HG03025 (cell line): ENCODE measurements at regions not wholly inside any gene's neighbourhood (a gene's known extent, or its start where the extent isn't known, plus 50 kb on each side); places are given as distances from the start of the nearest gene placed in this dataset.
"Not testable (repeated sequence)": the region's sequence is repeated elsewhere in the genome, so short reads cannot be mapped to it uniquely, and the experiment has no call there.

ENCODE experiments used
- ATAC-seq: cut with Tn5 transposase; IDR thresholded peaks from one replicate; pipeline ENCODE4 v1.9.1; 2021; ENCODE audit warnings: mild to moderate bottlenecking, moderate library complexity; ENCODE audit not compliant: unreplicated experiment, low FRiP score

GRCh38 chr7:152594801-152595200, 81.1 kb downstream of the XRCC2 start:
- ATAC-seq, result no peak

GRCh38 chr7:152591976-152592375, 84.0 kb downstream of the XRCC2 start:
- ATAC-seq, result no peak

- ATAC-seq, result no peak
Observed at GRCh38 chr7:152590481-152590880, 85.5 kb downstream of the XRCC2 start.

GRCh38 chr7:152589821-152590220, 86.1 kb downstream of the XRCC2 start:
- ATAC-seq, result not testable (repeated sequence)

GRCh38 chr7:152588350-152588749, 87.6 kb downstream of the XRCC2 start:
- no peak for ATAC-seq

- no peak for ATAC-seq
Observed at GRCh38 chr7:152587366-152587765, 88.6 kb downstream of the XRCC2 start.

- ATAC-seq, result no peak
Observed at GRCh38 chr7:152583006-152583405, 92.9 kb downstream of the XRCC2 start.

GRCh38 chr7:152579070-152579469, 96.9 kb downstream of the XRCC2 start:
- no peak for ATAC-seq

GRCh38 chr7:152577339-152577738, 98.6 kb downstream of the XRCC2 start:
- ATAC-seq, result no peak

GRCh38 chr7:152574892-152575548, 100.9 kb downstream of the XRCC2 start:
- peak; percentile 75 for ATAC-seq

- ATAC-seq, result not testable (repeated sequence)
Observed at GRCh38 chr7:152573186-152573585, 102.8 kb downstream of the XRCC2 start.

GRCh38 chr7:152572101-152572500, 103.8 kb downstream of the XRCC2 start:
- no peak for ATAC-seq

- ATAC-seq, result no peak
Observed at GRCh38 chr7:152571068-152571467, 104.9 kb downstream of the XRCC2 start.

- no peak for ATAC-seq
Observed at GRCh38 chr7:152568972-152569371, 107.0 kb downstream of the XRCC2 start.

- ATAC-seq, result no peak
Observed at GRCh38 chr7:152565731-152566130, 110.2 kb downstream of the XRCC2 start.

GRCh38 chr7:152564656-152565250, 111.2 kb downstream of the XRCC2 start:
- no peak for ATAC-seq

GRCh38 chr7:152556013-152556755, 119.8 kb downstream of the XRCC2 start:
- no peak for ATAC-seq

GRCh38 chr7:152553671-152554317, 118.0 kb upstream of the KMT2C start:
- ATAC-seq, result no peak

GRCh38 chr7:152551304-152552036, 115.7 kb upstream of the KMT2C start:
- no peak for ATAC-seq

- no peak for ATAC-seq
Observed at GRCh38 chr7:152544971-152545619, 109.3 kb upstream of the KMT2C start.
